ENCODE measurements at regions not wholly inside any gene's neighbourhood (a gene's known extent, or its start where the extent isn't known, plus 50 kb on each side); places are given as distances from the start of the nearest gene placed in this dataset.

GRCh38 chr13:85737952-85738351 is 61.3 kb downstream of the SLITRK6 start:
- H3K9me3 ChIP-seq (ENCODE audit: low read depth) = no peaks in the 10 kb centered on the region
- no peak overlapping the region for H3K27ac ChIP-seq
- no peaks in the 10 kb centered on the region for H4K20me1 ChIP-seq (ENCODE audit: insufficient read depth, poor library complexity, severe bottlenecking)
- TF ChIP-seq EZH2 (IDR thresholded peaks at IDR 0.05; ENCODE audit: borderline replicate concordance) (no peak), CTCF (IDR thresholded peaks at IDR 0.05; ENCODE audit: poor library complexity) (no peak), EZH2phosphoT487 (IDR thresholded peaks at IDR 0.05; ENCODE audit: low read depth, severe bottlenecking, unreplicated experiment) (no peak)
- DNase-seq (ENCODE audit: low spot score) = no peak
- H3K79me2 ChIP-seq = no peaks in the 10 kb centered on the region
- no peak overlapping the region for H2AFZ ChIP-seq
- H3K4me2 ChIP-seq = no peak overlapping the region
- no peak overlapping the region for H3K4me3 ChIP-seq
- no peaks in the 10 kb centered on the region for H3K36me3 ChIP-seq (replicated peaks; ENCODE audit: insufficient read depth, low read depth)
- 90% methylated on average over 1 of the region's 1 CpG for WGBS (ENCODE audit: low lambda C conversion rate, missing lambda C conversion rate)
- H3K4me1 ChIP-seq (ENCODE audit: insufficient read depth) = no peaks in the 10 kb centered on the region
- H3K27me3 ChIP-seq = no peaks in the 10 kb centered on the region
- H3K9me2 ChIP-seq (replicated peaks; ENCODE audit: insufficient read depth) = no peaks in the 10 kb centered on the region

GRCh38 chr13:85729296-85729695 is 69.9 kb downstream of the SLITRK6 start:
- H3K4me3 ChIP-seq = no peak overlapping the region
- no peaks in the 10 kb centered on the region for H3K36me3 ChIP-seq (replicated peaks; ENCODE audit: insufficient read depth, low read depth)
- H3K27me3 ChIP-seq = no peaks in the 10 kb centered on the region
- H2AFZ ChIP-seq = no peak overlapping the region
- H3K4me1 ChIP-seq (ENCODE audit: insufficient read depth) = no peaks in the 10 kb centered on the region
- no peaks in the 10 kb centered on the region for H3K79me2 ChIP-seq
- no peak overlapping the region for H3K27ac ChIP-seq
- no peak overlapping the region for H3K4me2 ChIP-seq
- no peaks in the 10 kb centered on the region for H3K9me2 ChIP-seq (replicated peaks; ENCODE audit: insufficient read depth)
- no peaks in the 10 kb centered on the region for H3K9me3 ChIP-seq (ENCODE audit: low read depth)
- TF ChIP-seq CTCF (IDR thresholded peaks at IDR 0.05; ENCODE audit: poor library complexity) (no peak), EZH2 (IDR thresholded peaks at IDR 0.05; ENCODE audit: borderline replicate concordance) (no peak), EZH2phosphoT487 (IDR thresholded peaks at IDR 0.05; ENCODE audit: low read depth, severe bottlenecking, unreplicated experiment) (no peak)
- no peak for DNase-seq (ENCODE audit: low spot score)
- no peaks in the 10 kb centered on the region for H4K20me1 ChIP-seq (ENCODE audit: insufficient read depth, poor library complexity, severe bottlenecking)

- H3K4me3 ChIP-seq = no peak overlapping the region
- H2AFZ ChIP-seq = no peak overlapping the region
- H3K9me3 ChIP-seq (ENCODE audit: low read depth) = no peaks in the 10 kb centered on the region
- H3K9me2 ChIP-seq (replicated peaks; ENCODE audit: insufficient read depth) = no peaks in the 10 kb centered on the region
- no peaks in the 10 kb centered on the region for H3K4me1 ChIP-seq (ENCODE audit: insufficient read depth)
- H3K36me3 ChIP-seq (replicated peaks; ENCODE audit: insufficient read depth, low read depth) = no peaks in the 10 kb centered on the region
- TF ChIP-seq EZH2 (IDR thresholded peaks at IDR 0.05; ENCODE audit: borderline replicate concordance) (no peak), EZH2phosphoT487 (IDR thresholded peaks at IDR 0.05; ENCODE audit: low read depth, severe bottlenecking, unreplicated experiment) (no peak), CTCF (IDR thresholded peaks at IDR 0.05; ENCODE audit: poor library complexity) (no peak)
- H3K79me2 ChIP-seq = no peaks in the 10 kb centered on the region
- H3K4me2 ChIP-seq = no peak overlapping the region
- DNase-seq (ENCODE audit: low spot score) = no peak
- H3K27me3 ChIP-seq = no peaks in the 10 kb centered on the region
- H3K27ac ChIP-seq = no peak overlapping the region
- no peaks in the 10 kb centered on the region for H4K20me1 ChIP-seq (ENCODE audit: insufficient read depth, poor library complexity, severe bottlenecking)
Measured at GRCh38 chr13:85728811-85729210, 70.4 kb downstream of the SLITRK6 start.

GRCh38 chr13:85725433-85725832 is 73.8 kb downstream of the SLITRK6 start:
- H3K79me2 ChIP-seq = no peaks in the 10 kb centered on the region
- H3K9me3 ChIP-seq (ENCODE audit: low read depth) = no peaks in the 10 kb centered on the region
- DNase-seq (ENCODE audit: low spot score) = no peak
- no peaks in the 10 kb centered on the region for H3K9me2 ChIP-seq (replicated peaks; ENCODE audit: insufficient read depth)
- H2AFZ ChIP-seq = no peak overlapping the region
- H3K27ac ChIP-seq = no peak overlapping the region
- no peaks in the 10 kb centered on the region for H3K4me1 ChIP-seq (ENCODE audit: insufficient read depth)
- H4K20me1 ChIP-seq (ENCODE audit: insufficient read depth, poor library complexity, severe bottlenecking) = no peaks in the 10 kb centered on the region
- no peak overlapping the region for H3K4me3 ChIP-seq
- TF ChIP-seq EZH2 (IDR thresholded peaks at IDR 0.05; ENCODE audit: borderline replicate concordance) = no peak
- TF ChIP-seq CTCF (IDR thresholded peaks at IDR 0.05; ENCODE audit: poor library complexity) = no peak
- no peak for TF ChIP-seq EZH2phosphoT487 (IDR thresholded peaks at IDR 0.05; ENCODE audit: low read depth, severe bottlenecking, unreplicated experiment)
- H3K27me3 ChIP-seq = no peaks in the 10 kb centered on the region
- H3K36me3 ChIP-seq (replicated peaks; ENCODE audit: insufficient read depth, low read depth) = no peaks in the 10 kb centered on the region
- no peak overlapping the region for H3K4me2 ChIP-seq
- WGBS (ENCODE audit: low lambda C conversion rate, missing lambda C conversion rate) = 81% methylated on average over 2 of the region's 2 CpGs
